ENCODE measurements at regions not wholly inside any gene's neighbourhood (a gene's known extent, or its start where the extent isn't known, plus 50 kb on each side); places are given as distances from the start of the nearest gene placed in this dataset.

- Histone ChIP-seq H3K4me3 (no peak overlapping the region), H3K27me3 (peaks cover 0 to 4% of the 10 kb centered on the region in 2 donors), H3K27ac (no peak overlapping the region), H3K4me1 (no peaks in the 10 kb centered on the region), H3K9me3 (no peaks in the 10 kb centered on the region), H3K36me3 (no peaks in the 10 kb centered on the region)
- no peak for TF ChIP-seq CTCF (IDR thresholded peaks at IDR 0.05)
- no peak for TF ChIP-seq EP300 (IDR thresholded peaks at IDR 0.05)
- TF ChIP-seq POLR2A (IDR thresholded peaks at IDR 0.05), result no peak
- no peak for DNase-seq (ENCODE audit: low spot score in 2 of 2)
- 65 to 69% methylated on average over 24 of the region's 24 CpGs for WGBS, 2 donors
These were observed 286.1 kb upstream of the IRX4 start for GRCh38 chr5:2168601-2169429.

GRCh38 chr5:2167671-2168070 is 284.9 kb upstream of the IRX4 start:
- H3K27ac ChIP-seq, result no peak overlapping the region
- peaks cover 0 to 3% of the 10 kb centered on the region in 2 donors for H3K27me3 ChIP-seq
- 84 to 86% methylated on average over 11 of the region's 11 CpGs for WGBS, 2 donors
- no peaks in the 10 kb centered on the region for H3K9me3 ChIP-seq
- H3K4me1 ChIP-seq, result no peaks in the 10 kb centered on the region
- no peak for TF ChIP-seq EP300 (IDR thresholded peaks at IDR 0.05)
- no peak for TF ChIP-seq POLR2A (IDR thresholded peaks at IDR 0.05)
- no peak for TF ChIP-seq CTCF (IDR thresholded peaks at IDR 0.05)
- H3K36me3 ChIP-seq, result no peaks in the 10 kb centered on the region
- no peak for DNase-seq (ENCODE audit: low spot score in 2 of 2)
- H3K4me3 ChIP-seq, result no peak overlapping the region

DNA sequence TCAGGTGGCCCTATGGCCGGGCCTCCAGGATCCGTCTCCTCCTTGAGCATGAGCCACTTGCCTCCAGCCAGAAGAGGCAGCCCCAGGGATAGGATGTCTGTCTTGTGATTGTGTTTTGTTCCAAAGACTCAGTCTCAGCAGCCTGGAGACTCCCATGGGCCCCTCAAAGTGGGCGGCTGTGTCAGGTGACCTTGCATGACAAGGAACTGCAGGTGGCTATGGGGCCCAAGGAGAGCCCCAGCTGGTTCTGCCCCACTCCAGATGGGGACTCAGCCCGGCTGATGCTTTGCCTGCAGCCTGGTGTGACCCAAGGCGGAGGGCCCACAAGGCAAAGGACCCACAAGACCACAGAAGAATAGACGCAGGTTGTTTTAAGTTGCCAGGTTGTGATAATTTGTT is 284.3 kb upstream of the IRX4 start:
- Histone ChIP-seq H3K27me3 (no peaks in the 10 kb centered on the region), H3K4me1 (no peaks in the 10 kb centered on the region), H3K27ac (no peak overlapping the region), H3K9me3 (no peaks in the 10 kb centered on the region), H3K4me3 (no peak overlapping the region), H3K36me3 (no peaks in the 10 kb centered on the region)
- TF ChIP-seq POLR2A (IDR thresholded peaks at IDR 0.05) (no peak), EP300 (IDR thresholded peaks at IDR 0.05) (no peak), CTCF (IDR thresholded peaks at IDR 0.05) (no peak)
- no peak for DNase-seq (ENCODE audit: low spot score in 2 of 2)
- 73 to 81% methylated on average over 5 to 6 of the region's 6 CpGs for WGBS, 2 donors

GRCh38 chr5:2166306-2166978 is 283.7 kb upstream of the IRX4 start:
- H3K9me3 ChIP-seq, result no peaks in the 10 kb centered on the region
- no peak overlapping the region for H3K27ac ChIP-seq
- no peaks in the 10 kb centered on the region for H3K27me3 ChIP-seq
- DNase-seq (ENCODE audit: low spot score in 2 of 2), result no peak
- TF ChIP-seq CTCF (IDR thresholded peaks at IDR 0.05), result no peak
- no peak for TF ChIP-seq EP300 (IDR thresholded peaks at IDR 0.05)
- TF ChIP-seq POLR2A (IDR thresholded peaks at IDR 0.05), result no peak
- no peak overlapping the region for H3K4me3 ChIP-seq
- WGBS, 2 donors, result 73 to 83% methylated on average over 16 of the region's 17 CpGs
- H3K36me3 ChIP-seq, result no peaks in the 10 kb centered on the region
- no peaks in the 10 kb centered on the region for H3K4me1 ChIP-seq

- no peaks in the 10 kb centered on the region for H3K4me1 ChIP-seq
- 65 to 72% methylated on average over 11 of the region's 11 CpGs for WGBS, 2 donors
- H3K36me3 ChIP-seq, result no peaks in the 10 kb centered on the region
- H3K27ac ChIP-seq, result no peak overlapping the region
- H3K9me3 ChIP-seq, result no peaks in the 10 kb centered on the region
- TF ChIP-seq EP300 (IDR thresholded peaks at IDR 0.05) (no peak), CTCF (IDR thresholded peaks at IDR 0.05) (no peak), POLR2A (IDR thresholded peaks at IDR 0.05) (no peak)
- no peak overlapping the region for H3K4me3 ChIP-seq
- no peak for DNase-seq (ENCODE audit: low spot score in 2 of 2)
- no peaks in the 10 kb centered on the region for H3K27me3 ChIP-seq
These were observed 283.0 kb upstream of the IRX4 start for GRCh38 chr5:2165615-2166305.
